Frontal cortex (tissue), 3 donors: ENCODE measurements at regions not wholly inside any gene's neighbourhood (a gene's known extent, or its start where the extent isn't known, plus 50 kb on each side); places are given as distances from the start of the nearest gene placed in this dataset.

ENCODE experiments used
- DNase-seq, 2 donors: peaks; one replicate each; pipeline ENCODE4 v3.0.0; 2012; ENCODE audit warnings: low spot score in 2 of 2
- FAIRE-seq: peaks from 2 replicates; lab custom pipeline; 2012; peaks lifted over from hg19 to GRCh38; lab: Jason Lieb, UNC
- donor health status: control.
- donor health status: control.
- donor health status: control.

DNA sequence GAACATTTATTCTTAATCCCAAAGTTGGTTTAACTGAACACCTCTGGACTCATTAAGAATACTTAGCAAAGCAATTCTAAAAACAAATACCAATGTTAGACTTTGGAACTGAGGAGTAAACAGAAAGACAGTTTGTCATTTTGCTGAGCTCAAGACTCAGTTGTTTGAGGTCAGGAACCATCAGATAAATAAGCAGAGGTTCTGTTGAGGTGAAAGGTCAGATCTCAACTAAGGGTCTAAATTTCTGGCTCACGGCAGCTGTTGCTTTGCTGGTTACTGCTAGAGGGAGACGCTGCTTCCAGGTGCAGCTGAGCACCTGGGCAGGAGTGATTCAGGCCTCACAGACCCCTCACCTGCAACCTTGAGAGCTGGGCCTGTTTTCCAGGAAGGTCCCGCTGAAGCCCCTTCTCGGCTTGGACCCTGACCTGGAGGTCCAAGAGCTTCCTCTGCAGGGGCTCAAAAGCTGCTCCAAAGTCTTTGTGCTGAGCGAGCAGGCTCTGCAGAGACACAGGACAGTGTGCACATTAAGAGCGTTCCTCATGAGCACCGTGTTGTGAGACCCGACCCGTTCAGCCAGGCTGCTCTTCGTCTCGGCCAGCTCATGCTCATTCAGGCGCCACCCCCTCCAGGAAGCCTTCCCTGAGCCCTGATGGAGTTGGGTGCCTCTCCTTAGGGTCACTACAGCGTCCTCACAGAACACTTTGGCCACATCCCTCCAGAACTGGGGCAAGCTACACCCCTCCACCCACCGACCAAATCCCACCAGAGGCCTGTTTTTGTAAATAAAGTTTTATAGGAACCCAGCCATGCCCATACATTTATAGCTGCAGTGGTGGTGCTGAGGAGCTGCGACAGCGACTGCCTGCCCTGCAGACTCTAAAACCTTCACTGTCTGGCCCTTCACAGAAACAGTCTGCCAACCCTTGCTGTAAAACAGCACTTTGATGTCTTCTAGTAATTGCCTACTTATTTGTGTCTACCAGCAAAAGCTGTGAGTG, 72.0 kb downstream of the SYNE3 start:
- no peak for DNase-seq

DNA sequence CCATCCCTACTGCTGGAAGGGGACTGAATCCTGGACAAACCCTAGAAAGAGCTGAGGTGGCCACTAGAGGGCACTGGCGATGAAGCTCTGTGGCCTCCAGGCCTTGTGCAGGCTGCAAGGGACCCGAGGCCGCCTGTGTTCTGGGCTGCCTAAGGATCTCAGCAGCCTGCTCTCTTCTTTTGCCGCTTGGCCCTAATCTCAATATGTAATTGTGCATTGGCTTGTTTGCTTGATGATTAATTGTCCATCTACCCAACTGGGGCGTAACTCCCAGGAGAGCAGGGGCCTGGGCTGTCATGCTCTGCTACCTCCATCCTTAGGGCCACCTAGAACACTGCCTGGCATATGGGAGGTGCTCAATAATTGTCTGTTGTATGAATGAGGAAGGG, 73.8 kb downstream of the SYNE3 start:
- DNase-seq: peak; percentile 80 to 91
- FAIRE-seq: no peak

More for the DNA sequence above, 72.0 kb downstream of the SYNE3 start:
- no peak for FAIRE-seq

DNA sequence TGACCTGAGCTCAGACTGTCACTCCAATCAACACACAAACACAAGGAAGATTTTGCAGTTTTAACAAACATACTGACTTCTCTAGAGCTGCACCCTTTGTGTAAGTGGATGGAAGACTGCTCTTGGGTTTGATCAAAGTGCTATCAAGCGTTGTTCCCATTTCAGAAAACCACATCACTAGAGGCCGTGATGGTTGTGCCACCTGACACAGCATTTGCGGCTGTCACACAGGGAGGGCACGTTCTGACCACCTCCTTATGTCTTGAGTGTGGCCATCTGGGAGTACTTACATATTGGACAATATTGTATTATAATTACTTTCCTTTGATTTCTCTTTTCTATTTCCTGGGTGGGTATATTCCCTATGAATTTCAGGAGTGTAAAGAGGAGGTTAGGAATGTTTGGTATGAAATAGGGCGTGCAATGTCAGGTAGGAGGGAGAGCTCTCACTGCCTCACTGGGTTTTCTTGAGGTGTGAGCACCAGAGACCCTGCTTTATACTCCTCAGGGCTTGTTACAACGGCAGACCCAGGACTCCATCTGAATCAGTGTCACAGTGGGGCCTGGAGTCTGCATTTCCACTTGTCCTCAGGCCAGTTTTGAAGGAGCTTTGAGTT, 74.3 kb downstream of the SYNE3 start:
- no peak for DNase-seq
- no peak for FAIRE-seq

DNA sequence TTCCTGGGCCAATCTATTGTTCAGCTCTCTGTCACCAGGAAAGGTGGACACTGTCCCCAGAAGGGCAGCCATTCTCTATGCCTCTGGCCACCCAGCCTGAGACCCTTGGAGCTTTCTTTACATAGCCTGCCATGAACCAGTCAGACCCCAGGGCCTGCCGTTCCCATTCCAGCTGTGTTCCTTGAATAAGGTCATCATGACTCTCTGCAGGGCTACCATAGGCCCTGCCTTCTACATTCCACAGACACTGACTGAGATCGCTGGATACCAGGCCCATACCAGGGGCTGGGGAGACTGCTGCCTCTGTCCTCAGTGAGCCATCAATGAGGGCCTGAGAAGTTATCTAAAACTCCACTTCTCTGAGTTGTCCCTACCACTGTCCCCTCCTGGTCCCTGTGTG, 75.5 kb downstream of the SYNE3 start:
- no peak for FAIRE-seq
- DNase-seq: no peak

DNA sequence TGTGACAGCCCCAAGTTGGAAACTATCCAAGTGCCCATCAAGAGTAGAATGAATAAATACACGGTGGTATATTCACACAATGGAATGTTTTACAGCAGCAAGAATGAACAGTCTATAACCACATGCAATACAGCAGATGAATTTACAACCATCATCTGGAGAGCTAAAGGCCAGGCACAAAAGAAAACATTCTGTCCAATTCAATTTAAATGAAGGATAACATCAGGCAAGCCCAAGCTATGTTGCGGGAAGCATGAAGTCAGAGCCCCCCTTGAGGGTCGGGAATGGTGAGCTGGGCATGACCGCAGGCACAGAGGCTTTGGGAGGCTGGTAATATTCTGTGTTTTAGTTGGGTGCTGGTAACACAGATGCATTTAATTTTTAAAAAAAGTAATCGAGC, 76.0 kb downstream of the SYNE3 start:
- DNase-seq (no peak), FAIRE-seq (no peak)

DNA sequence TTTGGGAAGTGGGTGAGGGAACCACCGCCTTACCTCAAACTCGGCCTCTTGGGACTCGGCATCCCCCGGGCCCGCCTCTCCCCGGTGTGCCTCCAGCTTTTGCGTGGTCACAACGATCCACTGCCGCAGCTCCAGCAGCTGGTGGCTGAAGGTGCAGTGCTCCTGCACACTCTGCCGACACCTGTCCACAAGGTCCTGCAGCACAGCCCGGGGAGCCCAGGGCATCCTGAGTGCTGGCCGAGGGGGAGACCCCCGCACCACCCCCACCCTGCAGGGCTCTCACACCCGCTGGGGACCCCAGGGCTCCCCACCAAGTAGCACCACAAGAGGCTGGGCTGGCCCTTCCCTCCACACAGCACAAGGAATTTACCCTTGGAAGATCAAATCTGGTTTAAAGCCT, 76.6 kb downstream of the SYNE3 start:
- DNase-seq: no peak
- no peak for FAIRE-seq

DNA sequence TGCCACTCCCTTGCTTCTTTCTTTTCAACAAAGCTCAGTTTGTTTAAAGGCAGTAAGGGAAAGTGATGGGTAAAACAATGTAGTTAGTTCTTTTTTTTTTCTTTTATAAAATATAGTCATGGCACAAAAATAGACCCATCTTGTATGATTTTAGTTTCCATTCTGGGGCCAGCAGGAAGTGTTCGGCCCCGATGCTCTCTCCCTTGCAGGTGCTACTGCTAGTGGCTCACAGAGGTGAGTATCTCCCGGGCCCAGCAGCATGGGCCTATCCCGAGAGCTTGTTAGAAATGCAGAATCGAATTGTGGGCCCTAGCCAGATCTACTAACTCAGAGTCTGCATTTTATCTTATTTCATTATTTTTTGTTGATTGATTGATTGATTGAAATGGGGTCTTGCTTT, 78.7 kb downstream of the SYNE3 start:
- FAIRE-seq: no peak
- no peak for DNase-seq

DNA sequence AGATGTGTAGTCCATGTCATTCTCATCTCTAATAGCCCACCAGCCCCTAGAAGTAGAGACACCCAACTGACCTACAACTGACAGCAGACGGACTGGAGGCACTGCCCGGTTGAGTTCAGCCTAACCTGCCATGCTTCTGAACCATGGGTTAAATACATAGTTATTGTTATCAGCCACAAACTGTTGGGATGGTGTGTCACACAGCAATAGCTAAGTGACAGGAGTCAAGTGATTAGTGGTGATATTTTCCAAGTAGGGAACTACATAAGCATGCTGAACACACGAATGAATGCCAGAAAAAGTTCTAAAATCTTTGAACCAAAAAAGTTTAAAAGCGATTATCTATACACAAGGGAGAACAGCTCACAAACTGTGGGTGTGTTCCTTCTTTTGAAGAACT, 80.1 kb downstream of the SYNE3 start:
- FAIRE-seq (no peak), DNase-seq (no peak)

DNA sequence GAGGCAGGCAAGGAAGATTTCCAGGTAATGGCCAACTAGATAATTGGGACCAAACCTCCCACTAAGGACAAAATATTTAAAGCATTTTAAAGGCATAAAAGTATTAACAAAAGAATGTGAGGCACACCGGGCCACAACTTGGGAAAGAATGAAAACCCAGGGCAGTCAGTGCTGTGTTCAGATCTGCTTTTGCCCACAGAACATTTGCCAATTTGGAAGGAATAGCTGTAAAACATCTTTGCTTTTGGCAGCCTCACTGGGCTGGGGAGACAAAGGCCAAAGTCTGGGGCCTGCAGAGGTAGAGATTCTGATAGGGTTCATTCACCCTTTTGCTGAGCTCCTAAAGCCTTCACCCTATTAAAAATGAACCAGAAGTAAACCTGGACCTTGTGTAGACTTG, 82.3 kb downstream of the SYNE3 start:
- no peak for FAIRE-seq
- no peak for DNase-seq

DNA sequence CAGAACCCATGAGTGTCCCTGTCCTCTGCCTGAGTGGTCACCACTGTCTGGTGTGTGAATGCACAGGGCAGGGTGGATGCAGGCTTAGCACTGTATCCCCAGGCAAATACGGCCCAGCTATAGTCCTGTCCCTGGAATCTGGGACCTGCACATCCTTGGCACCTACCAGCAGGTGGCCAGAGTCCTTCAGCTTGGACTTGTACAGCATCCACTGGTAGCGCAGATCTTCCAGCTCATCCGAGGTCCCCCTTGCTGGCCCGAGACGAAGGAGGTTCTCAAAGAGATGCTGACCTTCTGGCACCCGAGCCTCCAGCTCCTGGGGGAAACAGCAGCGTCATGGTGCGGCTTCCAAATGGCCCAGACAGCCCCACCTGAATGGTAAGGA, 83.4 kb downstream of the SYNE3 start:
- FAIRE-seq: no peak
- no peak for DNase-seq

DNA sequence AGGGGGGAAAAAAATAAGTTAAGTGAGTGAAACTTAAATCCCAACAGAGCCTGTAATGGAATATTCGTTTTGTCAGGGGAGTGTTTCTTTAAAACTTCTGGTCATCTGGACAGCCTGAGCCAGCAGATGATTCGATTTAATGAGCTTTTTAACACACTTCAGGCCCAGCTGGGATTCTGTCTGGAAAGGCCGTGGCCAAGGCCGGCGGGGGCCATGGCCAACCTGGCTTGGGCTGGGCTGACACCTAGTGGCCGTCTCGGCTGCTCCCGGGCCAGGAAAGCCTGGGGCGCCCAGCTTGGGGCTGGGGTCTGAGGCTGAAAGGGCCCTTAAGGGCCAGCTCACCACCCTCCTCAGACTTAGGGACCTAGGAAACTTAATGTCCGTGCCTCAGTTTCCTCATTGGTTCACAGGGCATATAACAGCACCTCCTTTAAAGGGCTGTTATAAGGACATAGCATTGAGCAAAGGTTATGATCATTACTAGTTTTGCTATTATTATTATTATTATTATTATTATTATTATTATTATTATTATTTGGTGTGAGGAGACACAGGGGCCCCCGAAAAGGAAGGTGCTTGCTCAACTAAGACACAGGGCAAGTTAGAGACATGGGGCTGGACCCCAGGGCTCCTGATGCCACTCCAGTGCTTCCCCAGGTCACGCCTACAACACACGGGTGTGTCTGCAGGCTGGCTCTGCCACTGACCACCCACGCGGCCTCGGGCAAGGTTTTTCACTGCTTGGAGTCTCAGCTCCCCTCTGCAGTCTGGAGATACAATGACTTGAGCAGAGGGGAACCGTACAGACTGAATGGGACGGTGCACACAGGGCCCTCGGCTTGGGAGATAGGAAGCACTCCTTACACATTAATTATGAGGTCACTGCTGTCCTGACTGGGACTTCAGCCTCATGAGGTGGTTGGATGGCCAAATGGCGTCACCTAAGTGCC, 84.0 kb downstream of the SYNE3 start:
- DNase-seq (peak; percentile 60 to 76), FAIRE-seq (no peak)

DNA sequence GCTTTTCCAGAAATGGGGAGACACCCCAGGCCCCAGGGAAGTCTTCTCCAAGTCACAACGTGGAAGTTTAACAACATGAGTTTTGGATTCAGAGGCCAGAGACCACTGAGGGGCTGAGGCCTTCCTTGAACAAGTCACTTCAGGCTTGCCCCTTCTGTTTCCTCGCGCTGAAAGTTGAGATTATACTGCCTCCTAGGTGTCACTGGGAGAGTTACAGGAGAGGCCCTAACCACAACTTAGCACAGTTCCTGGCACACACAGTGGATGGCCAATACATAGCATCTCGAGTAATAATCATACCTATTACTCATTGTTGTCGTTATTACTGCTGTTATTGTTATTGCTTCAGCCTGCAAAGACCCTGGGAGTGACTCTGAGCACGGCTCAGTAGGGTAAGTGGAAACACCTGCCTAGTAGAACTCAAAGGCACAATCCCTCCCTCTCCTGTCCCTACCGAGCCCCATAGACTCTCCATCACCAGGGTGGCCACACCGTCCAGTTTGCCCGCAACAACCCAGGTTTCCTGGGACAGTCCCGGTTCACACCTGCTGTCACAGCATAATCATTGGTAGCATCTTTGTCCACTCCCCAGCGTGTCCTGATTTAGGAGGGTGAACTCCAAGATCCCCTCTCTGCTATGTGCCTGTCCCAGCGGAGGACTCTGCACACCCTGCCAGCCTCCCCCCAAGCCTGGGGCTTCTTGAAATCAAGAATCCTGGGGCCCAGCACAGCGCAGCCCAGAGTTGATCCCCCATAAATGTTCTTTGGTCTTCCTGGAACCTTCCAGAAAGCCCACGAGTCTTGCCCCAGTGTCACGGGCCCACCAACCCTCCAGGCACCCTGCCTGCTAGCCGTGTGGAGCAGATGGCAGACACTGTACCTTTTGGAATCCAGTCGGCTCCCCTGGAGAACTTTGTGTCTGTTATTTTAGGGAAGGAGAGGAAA, 85.0 kb downstream of the SYNE3 start:
- no peak for FAIRE-seq
- DNase-seq: peak in 1 of 2 donors; percentile 46

DNA sequence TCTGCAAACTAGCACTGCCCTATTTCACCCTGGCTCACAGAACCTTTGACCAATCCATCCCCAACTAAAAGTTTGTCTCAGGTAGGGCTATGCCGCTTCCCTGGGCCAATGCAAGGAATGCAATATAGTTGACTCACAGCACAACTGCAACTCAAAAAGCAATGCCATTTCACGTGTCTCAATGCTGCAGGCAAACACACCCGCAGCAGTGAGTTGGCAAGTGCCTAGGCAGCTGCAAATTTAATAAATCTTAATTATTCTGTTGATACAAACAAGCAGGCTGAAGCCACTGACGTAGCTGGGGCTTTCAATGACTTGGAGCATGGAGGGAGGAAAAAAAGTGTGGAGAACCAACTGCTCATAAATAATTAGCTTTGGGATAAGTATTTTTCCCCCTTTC, 87.9 kb downstream of the SYNE3 start:
- DNase-seq: no peak
- FAIRE-seq: no peak

DNA sequence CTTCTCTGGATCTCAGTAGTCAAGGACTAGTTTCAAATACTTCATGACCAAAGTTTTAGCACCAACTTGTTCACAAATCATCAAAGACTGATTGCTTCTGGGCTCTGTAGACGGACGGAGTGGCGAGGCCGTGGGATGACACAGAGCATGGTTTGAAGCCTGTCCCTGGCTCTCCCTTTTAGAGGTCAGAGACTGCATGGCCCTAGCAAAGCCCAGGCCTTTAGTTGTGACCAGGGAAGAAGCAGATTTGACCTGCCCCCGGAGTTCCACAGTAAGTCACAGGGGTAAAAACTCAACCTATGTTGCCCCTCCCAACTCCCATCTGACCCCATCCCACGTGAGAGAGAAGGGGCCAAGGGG, 90.4 kb downstream of the SYNE3 start:
- no peak for DNase-seq
- FAIRE-seq: no peak

DNA sequence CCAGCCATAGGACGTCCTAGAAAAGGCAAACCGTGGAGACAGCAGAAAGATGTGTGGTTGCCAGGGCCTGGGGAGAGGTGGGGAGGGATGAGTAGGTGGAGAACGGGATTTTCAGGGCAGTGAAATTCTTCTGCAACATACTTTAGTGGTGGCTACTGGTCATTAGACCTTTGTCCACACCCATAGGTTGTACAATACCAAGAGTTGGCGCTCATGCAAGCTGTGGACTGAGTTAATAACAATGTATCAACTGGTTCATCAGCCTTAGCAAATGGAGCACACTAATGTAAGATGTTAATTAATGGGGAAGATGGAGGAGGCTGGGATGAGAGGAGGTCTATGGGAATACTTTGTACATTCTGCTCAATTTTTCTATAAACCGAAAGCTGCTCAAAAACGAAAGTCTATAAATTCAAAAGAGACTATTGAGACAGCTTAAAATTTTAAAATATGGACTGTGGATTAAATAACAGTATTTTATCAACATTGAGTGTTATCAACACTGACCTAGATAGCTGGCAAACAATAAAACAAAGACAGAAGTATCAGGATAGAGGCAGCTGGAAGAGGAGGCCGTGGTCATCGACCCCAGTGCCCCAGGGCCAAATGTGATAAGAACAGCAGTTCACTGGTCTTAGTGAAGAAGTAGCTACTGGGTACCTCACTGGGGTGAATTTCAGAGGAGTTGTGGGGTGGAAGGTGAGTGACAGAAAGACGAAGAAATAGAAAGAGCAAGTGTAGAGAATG, 90.9 kb downstream of the SYNE3 start:
- FAIRE-seq (no peak), DNase-seq (no peak)

DNA sequence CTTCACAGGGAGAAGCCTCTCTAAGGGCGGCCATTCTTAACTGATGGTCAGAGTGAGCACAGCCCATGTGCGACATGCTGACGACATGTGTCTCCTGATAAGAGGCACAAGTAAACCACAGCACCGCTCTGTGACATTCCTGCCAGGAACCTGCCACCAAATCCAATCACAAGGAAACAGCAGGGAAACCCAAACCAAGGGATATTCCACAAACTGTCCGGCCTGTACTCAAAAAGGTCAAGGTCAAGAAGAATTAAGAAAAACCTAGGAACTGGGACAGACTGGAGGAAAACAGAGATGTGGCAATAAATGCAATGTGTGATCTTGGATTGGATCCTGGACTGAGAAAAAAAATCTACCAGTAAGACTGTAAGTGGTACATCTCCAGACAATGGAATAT, 91.9 kb downstream of the SYNE3 start:
- DNase-seq: no peak
- FAIRE-seq: no peak

DNA sequence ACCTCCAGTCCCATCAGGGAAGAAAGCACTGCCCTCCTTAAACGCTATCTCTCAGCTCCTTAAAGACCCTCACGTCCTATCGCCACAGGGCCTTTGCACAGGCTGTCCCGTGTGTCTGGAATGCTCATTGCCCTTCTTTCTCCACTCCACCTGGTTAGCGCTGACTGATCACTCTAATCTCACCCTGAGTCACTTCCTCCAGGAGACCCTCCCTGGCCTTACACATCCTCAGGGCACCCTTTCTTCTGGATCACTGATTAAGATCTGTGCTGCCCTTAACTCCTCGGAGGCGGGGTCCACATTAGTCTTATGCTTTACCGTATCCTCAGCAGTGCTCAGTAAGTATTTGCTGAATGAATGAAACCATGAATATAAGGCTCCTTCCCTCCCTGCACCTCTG, 94.7 kb downstream of the SYNE3 start:
- DNase-seq (no peak), FAIRE-seq (no peak)

DNA sequence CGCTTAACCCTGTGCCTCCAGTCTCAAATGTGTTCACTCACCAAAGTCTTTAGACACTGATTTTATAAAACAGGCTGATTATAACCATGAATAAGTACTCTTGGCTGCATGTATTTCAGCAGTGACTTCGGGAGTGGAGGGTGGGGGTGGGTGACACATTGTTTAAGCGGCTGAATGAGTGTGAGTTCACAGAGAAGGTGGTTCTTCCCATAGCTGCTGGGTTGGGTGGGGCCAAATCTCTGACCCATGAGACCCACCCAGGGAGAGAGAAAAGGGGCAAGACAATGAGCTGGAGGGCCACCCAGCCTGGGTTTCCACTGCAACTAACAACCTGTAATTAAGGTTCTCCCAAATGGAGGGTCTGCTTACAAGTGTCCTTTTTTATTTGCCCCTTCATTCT, 96.4 kb downstream of the SYNE3 start:
- FAIRE-seq (no peak), DNase-seq (no peak)

DNA sequence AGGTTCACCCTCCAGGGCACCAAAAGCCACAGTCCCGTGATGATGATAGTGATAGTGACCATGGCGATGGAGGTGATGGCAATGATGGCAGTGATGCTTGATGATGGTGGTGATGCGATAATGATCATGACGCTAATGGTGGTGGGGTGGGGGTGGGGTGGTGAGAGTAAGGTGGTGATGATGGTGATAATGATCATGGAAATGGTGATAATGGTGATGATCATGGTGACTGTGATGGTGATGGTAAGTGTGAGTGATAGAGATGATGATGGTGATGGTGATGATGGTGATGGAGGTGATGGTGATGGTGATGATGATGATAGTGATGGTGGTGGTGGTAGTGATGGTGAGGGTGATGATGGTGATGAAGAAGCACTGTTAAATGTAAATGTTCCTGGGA, 96.9 kb downstream of the SYNE3 start:
- FAIRE-seq (no peak), DNase-seq (no peak)
